SU-DHL-6 (cell line): ENCODE measurements at regions not wholly inside any gene's neighbourhood (a gene's known extent, or its start where the extent isn't known, plus 50 kb on each side); places are given as distances from the start of the nearest gene placed in this dataset.

Experiments
- EZH2phosphoT487 ChIP-seq: fragments of 200-600 bp; sonication (generic), shearing (Covaris generic); conservative IDR thresholded peaks from 2 replicates; pipeline ENCODE4 v1.6.1; 2018; ENCODE audit warnings: mild to moderate bottlenecking, antibody characterized with exemption, low read length, moderate library complexity, mixed read lengths
- TF ChIP-seq, protein P1 (sequence below): fragments of 200-600 bp; sonication (generic); IDR thresholded peaks from one replicate; pipeline ENCODE4 v1.5.1; 2017; ENCODE audit warnings: antibody characterized with exemption, mild to moderate bottlenecking, low read length, moderate library complexity; ENCODE audit not compliant: insufficient read depth, poor library complexity, severe bottlenecking

DNA sequence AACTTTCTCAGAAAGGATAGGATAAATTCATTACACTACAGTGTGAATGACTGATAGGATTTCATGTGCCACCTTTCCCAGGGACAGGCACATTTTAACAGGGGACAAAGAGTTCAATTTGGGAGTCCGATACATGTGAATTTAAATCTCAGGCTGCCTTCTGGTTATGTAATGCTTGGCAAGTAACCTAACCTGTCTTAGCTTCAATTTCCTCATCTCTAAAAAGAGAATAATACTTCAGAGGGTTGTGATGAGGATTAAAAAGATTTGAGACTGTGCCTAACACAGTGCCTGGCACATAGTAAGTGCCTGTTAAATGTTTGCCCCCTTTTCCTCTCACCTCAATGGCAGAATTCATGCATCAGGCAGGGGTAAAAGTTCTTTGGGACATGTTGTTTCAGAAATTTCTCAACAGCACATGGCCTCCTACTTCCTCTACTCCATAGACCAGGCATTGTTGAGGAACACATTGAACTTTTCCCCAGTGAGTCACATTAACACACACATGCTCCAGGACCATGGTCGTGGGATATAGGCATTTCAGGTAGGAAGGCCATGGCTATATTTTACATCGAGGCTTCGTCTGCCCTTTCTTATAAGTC, 94.6 kb upstream of the EGFLAM start:
- TF ChIP-seq, protein P1, sequence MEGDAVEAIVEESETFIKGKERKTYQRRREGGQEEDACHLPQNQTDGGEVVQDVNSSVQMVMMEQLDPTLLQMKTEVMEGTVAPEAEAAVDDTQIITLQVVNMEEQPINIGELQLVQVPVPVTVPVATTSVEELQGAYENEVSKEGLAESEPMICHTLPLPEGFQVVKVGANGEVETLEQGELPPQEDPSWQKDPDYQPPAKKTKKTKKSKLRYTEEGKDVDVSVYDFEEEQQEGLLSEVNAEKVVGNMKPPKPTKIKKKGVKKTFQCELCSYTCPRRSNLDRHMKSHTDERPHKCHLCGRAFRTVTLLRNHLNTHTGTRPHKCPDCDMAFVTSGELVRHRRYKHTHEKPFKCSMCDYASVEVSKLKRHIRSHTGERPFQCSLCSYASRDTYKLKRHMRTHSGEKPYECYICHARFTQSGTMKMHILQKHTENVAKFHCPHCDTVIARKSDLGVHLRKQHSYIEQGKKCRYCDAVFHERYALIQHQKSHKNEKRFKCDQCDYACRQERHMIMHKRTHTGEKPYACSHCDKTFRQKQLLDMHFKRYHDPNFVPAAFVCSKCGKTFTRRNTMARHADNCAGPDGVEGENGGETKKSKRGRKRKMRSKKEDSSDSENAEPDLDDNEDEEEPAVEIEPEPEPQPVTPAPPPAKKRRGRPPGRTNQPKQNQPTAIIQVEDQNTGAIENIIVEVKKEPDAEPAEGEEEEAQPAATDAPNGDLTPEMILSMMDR = no peak
- no peak for TF ChIP-seq EZH2phosphoT487
